GM18498 (cell line): ENCODE measurements at regions not wholly inside any gene's neighbourhood (a gene's known extent, or its start where the extent isn't known, plus 50 kb on each side); places are given as distances from the start of the nearest gene placed in this dataset.
A peak's percentile ranks its signal among the peaks of the same experiment; 100 is the strongest.

ENCODE experiments used
- ATAC-seq: cut with Tn5 transposase; IDR thresholded peaks from one replicate; pipeline ENCODE4 v1.9.1; 2021; ENCODE audit warnings: mild to moderate bottlenecking, moderate library complexity; ENCODE audit not compliant: unreplicated experiment

DNA sequence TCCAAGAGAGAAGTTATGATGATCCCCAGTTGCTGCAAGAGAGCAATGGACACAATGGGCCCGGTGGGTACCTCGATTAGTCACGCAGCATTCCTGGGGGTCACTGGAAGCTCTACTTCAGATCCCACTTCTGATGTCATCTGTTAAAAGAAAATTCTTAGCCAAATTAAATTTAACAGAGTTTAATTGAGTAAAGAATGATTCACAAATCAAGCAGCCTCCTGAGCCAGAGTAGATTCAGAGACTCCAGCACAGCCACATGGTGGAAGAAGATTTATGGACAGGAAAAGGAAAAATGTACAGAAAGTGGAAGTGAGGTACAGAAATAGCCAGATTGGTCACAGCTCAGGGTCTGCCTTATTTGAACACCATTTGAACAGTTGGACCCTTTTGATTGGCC is 107.5 kb downstream of the SPTSSA start:
- no peak for ATAC-seq

DNA sequence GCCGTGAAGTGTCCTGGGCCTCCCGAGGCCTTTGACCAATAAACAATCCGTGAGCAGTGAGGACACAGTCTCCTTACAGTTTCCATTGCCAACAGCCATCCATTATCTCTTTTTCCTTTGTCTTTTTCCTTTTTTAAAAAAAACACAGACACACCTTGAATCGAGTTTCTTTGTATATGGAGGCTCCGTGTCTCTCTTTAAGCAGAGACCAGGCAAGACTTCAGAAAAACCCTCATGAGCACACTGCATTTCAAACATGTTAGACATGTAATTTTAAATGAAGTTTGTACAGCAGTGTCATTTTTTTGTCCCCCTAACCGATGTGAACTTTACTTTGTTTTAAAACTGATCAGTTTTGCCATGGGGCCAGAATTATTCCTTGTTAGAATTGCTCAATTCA is 111.1 kb downstream of the SPTSSA start:
- ATAC-seq: no peak

DNA sequence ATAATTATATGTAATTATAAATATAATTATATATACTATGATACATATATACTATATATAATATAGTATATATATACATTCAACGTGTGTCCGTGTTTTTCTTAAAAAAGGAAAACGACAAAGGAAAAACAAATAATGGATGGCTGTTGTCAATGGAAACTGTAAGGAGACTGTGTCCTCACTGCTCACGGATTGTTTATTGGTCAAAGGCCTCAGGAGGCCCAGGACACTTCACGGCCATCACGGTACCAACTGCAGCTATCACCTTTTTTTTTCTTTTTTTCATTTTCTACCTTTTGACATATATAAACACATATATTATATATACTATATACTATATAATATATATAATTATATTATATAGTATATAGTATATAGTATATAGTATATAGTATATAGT is 113.4 kb downstream of the SPTSSA start:
- no peak for ATAC-seq

DNA sequence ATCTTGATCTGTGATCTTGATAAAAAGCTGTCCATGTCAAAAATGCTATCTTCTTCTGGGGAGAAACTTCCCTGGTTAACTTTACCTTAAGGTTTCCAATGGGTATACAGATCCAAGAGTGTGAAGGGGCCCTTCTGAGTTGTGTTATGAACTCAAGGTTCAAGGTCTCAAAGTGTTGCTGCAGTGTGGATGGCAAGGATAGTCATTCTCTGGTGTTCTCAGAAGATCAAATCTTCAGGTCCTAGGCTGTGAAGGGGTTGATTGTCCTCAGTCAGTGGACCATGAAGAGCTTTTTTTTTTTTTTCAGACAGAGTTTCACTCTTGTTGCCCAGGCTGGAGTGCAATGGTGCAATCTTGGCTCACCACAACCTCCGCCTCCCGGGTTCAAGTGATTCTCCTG is 114.4 kb downstream of the SPTSSA start:
- ATAC-seq: peak; percentile 55

DNA sequence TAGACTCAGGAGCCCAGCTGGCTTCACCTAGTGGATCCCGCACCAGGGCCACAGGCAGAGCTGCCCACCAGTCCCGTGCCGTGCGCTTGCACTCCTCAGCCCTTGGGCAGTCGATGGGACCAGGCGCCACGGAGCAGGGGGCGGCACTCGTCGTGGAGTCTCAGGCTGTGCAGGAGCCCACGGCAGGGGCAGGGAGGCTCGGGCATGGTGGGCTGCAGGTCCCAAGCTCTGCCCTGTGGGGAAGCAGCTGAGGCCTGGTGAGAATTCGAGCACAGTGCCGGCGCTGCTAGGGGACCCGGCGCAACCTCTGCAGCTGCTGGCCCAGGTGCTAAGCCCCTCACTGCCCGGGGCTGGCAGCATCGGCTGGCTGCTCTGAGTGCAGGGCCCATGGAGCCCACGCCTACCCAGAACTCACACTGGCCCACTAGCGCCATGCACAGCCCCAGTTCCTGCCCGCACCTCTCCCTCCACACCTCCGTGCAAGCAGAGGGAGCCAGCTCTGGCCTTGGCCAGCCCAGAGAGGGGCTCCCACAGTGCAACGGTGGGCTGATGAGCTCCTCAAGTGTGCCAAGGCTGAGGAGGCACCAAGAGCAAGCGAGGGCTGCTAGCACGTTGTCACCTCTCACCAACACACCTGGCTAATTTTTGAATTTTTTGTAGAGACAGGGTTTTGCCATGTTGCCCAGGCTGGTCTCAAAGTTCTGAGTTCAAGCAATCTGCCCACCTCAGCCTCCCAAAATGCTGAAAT is 116.1 kb downstream of the SPTSSA start:
- ATAC-seq: no peak

DNA sequence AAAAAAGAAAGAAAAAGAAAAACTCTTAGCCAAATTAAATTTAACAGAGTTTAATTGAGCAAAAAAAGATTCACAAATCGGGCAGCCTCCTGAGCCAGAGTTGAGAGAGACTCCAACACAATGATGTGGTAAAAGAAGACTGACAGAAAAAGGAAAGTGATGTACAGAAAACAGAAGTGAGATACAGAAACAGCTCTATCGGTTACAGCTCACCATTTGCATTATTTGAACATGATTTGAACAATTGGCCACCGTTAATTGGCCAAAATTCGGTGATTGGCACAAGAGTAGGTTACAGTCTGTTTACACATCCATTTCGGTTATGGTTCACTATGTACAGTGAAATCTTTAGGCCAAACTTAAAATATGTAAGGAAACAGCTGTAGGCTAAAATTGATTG is 117.7 kb downstream of the SPTSSA start:
- ATAC-seq: no peak

DNA sequence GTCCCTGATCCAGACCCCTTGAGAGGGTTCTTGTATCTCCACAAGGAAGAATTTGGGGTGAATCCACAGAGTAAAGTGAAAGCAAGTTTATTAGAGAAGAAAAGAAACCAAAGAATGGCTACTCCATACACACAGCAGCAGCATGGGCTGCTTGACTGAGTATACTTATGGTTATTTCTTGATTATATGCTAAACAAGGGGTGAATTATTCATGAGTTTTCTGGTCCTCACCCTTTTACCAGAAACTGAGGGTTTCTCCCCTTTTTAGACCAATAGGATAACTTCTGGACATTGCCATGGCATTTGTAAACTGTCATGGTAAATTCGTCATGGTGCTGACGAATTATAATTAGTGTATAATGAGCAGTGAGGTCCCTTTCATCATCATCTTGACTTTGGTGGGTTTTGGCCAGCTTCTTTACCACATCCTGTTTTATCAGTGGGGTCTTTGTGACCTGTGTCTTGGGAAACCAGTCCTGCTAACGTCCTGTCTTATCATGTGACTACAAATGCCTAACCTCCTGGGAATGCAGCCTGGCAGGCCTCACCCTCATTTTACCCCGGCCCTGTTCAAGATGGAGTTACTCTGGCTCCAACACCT is 121.9 kb downstream of the SPTSSA start:
- ATAC-seq: no peak

DNA sequence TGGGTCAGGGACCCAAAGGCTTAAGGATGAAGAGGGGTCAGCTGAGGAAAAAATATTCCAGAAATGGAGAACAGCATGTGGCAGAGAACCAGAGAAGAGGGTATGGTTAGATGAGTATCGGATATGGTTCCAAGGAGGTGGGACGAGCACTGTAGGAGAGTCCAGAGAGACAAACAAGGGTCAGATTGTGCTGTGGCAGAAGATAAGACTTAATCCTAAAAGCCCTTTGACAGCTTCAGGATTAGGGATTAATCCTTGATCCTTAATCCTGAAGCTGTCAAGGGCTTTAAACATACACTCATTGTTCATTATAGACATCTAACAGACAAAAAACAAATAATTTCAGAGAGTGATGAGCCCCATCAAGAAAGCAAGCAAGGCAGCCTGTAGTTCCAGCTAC is 124.0 kb downstream of the SPTSSA start:
- no peak for ATAC-seq

DNA sequence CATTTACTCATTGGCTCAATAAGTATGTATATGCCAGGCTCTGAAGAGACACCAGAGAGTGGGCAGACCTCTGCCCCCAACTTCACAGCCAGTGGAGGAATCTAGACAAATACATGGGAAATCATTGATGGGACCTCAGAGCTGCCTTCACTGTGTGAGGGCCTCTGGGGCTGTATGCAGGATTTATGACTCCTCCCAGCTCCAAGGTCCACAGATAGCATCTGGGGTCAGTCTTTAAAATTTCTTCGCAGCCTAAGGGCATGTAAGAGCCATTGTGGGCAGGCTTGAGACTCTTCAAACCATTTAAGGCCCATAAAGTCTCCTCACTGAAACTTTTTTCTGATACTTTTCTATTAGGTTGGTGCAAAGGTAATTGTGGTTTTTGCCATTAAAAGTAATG is 125.5 kb downstream of the SPTSSA start:
- no peak for ATAC-seq

DNA sequence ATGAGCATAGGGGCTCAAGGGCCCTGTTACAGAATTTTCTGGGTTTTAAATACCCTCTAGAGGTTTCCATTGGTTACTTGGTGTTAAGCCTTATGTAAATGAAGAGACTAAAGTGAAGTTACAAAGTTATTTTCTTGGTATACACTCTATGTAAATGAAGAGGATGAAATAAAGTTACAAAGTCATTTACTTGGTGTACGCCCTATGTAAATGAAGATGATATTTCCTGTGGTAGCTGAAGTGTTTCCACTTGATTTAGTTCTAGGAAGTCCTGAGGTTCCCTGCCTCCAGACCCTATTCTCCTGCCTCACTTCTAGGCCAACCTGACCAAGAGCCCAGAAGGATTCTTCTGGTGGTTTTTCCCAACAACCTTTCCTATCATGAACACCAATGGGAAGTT is 126.1 kb downstream of the SPTSSA start:
- no peak for ATAC-seq

DNA sequence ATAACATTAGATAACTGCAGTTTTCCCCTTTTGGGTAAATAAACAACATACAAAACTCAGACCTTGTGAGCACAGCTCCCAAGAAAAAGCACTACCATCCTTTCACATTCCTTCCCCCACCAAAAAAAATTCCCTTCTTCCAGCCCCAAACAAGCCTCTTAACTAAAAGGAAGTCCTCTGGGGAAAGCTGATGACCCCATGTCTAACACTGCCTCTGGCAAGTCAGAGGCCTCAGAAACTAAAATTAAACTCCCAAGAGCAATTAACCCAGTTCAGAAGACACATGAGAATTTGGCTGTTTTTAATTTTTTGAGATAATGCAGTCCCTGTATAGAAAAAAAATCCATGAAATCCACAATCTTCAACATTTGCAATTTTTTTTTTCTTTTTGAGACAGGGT is 127.7 kb downstream of the SPTSSA start:
- ATAC-seq: no peak

DNA sequence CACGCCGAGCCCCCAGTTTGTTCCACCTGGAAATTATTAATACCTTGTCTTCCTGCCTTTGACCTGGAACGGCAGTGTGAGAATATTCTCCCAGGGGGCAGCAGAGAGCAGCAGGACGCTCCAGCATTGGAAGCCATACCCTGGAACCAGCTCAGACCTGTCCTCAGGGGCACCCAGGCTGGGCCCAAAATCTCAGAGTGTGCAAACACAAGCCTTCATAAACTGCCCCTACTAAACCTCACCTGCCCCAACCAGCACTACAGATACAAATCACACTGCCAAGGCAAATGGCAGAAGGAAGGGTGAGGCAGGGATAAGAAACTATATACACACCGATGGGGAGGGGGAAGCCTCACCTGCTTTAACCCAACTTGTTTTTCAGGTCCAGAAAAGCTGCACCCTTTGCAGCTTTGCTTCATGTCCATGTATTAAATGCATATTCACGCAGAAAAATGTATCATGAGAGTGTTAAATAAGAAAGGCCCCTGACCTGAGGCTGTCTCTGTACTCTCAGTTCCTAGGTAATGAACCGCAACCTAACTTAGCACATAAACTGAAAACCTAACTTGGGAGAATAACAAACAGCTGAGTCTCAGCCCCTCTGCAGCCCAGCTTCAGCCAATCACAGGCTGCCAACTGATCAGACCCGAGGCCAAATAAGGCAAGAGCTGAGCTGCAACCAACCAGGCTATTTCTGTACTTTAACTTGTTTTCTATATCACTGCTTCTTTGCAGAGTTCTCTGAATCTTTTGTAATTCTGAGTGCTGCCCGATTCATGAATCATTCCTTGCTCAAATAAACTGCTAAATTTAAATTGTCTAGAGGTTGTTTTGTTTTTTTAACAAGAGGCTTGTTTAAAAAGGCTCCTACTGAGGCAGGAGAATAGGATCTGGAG is 130.1 kb downstream of the SPTSSA start:
- ATAC-seq: peak; percentile 82

DNA sequence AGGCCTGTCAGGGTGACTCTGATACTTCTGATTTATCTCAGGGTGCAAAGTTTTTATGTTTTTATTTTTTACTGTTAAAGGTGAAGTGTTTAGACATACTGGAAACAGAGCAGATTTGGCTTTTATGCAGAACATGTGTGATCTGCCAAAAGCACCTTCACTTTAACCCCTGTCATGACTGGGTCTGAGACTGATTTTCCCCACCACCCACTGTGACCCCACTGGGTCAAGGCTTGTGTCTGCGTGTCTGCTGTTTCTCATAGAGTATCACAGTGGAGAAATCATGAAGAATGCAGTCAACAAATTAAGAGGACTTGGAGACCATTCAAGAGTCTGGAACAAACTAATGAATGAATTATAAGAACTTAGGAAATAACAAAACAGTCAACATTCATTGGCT is 131.2 kb downstream of the SPTSSA start:
- no peak for ATAC-seq

DNA sequence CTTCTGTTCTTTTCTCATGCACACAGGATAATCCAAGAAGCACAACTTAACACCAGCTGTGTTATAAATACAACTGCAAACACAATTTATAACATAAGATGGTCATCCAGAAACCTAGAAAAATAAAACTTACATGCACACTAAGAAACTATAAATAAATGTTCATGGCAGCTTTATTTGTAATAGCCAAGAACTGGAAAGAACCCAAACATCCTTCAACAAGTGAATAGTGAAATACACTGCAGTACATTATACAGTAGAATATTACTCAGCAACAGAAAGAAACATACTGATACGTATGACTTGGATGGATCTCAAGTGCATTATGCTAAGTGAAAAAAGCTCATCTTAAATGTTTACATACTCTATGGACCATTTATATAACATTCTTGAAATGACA is 132.7 kb downstream of the SPTSSA start:
- no peak for ATAC-seq

DNA sequence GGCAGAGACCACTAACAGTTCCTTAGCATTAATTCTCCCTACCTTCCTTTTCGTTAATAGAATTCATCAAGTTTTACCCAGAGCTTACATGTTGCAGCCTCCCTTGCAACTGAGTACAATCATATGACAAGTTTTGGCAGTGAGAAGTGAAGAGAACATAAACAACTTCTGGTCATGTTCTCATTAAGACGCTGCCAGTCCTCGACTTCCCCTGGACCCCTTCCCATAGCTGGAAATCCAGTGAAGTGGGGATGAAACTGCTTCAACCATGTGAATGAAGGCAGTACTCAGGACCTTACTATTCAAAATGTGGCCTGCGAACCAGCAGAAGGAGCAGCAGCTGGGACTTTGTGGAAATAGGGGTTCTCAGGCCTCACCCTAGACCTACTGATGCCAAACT is 133.9 kb downstream of the SPTSSA start:
- no peak for ATAC-seq

DNA sequence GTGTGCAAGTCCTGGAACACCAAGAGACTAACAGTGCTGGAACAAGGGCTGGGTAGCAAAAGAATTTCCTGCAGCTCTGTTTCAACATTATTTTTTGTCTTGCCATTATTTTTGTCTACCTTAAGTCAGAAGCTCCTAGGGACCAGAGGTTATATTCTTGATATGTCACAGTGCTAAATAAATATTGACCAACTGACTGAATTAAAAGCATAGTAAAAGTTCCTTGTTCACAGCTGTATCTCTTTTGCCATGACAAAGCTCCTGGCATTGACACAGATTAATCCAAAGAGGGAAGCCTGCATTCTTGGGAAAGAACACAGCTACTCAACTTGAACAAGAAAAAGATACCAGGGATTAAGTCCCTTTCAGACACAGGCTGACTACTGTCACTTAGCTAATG is 136.5 kb downstream of the SPTSSA start:
- no peak for ATAC-seq

DNA sequence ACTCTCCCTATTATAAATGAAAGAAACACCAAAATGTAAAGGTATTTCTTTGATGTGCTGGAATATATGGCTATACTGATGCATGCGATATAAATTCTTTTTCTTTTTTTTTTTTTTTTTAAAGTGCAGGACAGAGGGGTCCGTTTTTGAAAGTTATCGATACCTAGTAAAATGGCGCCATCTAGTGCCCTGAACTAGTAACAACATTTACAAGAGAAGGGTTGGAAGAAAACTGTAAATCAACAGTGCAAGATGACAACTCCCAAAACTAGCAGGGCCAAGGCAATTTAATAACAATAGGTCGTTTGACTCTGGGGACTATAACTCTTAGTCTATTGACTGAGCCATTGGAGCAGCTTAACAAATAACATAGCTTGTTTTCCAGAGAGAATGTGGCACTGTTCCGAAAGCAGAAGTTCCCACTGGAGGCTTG is 137.7 kb downstream of the SPTSSA start:
- no peak for ATAC-seq

DNA sequence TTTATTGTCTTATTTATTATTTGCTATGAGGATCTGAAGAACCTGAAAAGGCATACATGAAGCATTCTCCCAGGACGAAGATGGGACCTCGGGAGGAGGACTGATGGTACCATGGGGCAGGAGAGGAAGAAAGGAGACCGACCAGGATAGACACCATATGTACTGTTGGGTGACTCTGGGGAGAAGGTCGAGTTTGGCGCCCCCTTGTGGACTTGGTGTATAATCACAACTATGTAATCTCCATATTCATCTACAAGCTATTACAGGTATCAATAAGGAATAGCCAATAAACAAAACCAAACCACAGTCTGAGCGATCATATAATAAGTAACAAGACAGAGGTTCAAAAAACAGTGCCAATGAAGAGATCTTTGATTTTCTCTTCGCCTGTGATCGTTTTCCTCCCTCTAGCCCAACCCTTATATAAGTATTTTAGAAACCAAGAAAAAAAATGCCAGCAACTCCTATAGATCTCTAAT is 139.1 kb downstream of the SPTSSA start:
- peak; percentile 85 for ATAC-seq

DNA sequence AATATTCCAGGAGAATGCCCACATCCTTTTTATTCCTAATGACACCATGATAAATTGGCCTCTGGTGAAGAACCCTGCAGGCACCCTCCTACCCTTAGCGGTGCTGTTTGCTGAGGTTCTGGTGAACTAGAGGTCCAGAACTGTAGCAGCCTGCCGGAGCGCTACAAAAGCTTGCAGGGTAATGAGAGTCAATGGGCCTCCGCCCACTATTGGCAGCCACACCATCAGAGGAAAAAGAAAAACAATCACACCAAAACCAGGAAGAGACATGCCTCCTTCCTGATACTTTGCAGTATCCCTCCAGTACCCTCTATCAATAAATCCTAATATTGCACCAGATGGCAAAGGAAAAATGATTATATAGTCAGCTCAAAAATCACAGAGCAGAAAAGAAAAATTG is 142.9 kb downstream of the SPTSSA start:
- ATAC-seq: no peak

DNA sequence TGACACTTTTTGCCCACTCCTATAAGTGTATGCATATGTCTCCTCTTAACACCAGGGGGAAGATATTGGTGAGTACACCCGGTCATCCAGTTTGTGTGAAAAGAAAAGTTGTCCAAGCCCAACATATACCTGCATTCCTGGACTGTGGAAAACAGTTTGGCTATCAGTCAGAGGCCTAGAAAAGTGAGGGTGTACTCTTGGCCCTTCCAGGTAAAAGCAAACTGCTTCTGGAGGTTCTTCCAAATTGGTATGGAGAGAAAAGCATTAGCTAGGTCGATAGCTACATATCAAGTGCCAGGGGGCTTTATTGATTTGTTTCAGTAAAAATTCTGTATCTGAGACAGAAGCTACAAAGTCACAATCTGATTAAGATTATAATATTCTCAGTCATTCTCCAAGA is 144.0 kb downstream of the SPTSSA start:
- ATAC-seq: no peak

DNA sequence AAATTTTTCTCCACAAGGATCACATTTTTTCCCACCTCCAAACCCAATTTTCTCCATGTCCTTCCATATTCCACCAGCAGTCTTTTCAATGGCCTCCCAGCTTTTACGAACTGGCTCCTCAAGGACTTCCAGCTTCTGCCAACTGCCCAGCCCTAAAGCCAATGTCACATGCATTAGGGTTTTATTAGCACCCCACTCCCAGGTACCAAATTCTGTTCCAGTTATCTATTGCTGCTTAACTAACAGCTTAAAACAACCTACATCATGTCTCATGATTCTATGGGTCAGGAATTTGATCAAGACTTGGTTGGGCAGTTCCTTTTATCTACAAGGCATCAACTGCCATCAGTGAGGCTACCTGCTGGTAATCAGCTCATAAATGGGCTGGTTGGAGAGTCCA is 151.3 kb downstream of the SPTSSA start:
- no peak for ATAC-seq

DNA sequence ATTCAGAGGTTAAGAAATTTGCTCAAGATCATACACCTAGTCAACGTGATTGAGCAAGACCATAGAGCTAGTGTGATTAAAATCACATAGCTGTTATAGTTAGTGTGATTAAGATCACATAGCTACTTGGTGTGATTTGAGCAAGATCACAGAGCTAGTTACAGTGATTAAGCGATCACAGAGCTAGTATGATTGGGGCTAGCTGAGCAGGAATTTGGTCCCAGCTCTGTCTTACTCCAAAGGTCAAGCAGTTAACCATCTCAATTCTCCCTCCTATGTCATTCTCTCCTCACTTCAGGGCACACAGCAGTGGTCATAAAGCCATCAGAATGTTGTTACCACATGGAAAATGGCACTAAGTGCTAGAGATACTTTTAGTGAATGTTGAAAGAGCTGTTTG is 158.2 kb downstream of the SPTSSA start:
- ATAC-seq: no peak
